HG02973 (cell line): ENCODE measurements at regions not wholly inside any gene's neighbourhood (a gene's known extent, or its start where the extent isn't known, plus 50 kb on each side); places are given as distances from the start of the nearest gene placed in this dataset.

Experiments used
- ATAC-seq: cut with Tn5 transposase; IDR thresholded peaks from one replicate; pipeline ENCODE4 v1.9.1; 2021; ENCODE audit warnings: moderate library complexity; ENCODE audit not compliant: unreplicated experiment

DNA sequence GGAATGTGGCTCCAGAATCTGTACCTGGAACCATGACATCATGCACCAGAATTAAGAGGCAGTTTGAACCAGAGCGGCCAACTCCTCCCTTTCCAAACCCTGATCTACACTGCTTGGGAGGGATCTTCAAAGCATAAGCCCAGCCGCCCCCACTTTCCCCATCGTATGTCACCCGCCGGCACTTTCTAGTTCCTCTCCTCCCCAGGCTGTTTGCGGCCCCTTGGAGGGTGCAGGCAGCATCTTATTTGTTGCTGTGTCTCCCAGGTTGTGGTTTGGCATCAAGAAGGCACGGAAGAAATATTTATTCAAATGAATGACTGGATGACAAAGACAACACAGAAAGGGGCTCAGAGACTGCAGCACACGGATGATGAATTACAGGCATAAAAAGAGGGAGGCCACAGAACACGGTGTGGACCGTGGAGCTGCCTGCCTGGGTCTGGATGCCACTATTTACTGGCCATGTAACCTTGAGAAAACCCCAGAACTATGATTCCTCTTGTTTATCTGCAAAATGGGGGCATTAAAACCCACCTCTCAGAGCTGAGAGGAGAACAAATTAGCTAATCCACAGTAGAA, 305.8 kb downstream of the EIPR1 start:
- no peak for ATAC-seq

DNA sequence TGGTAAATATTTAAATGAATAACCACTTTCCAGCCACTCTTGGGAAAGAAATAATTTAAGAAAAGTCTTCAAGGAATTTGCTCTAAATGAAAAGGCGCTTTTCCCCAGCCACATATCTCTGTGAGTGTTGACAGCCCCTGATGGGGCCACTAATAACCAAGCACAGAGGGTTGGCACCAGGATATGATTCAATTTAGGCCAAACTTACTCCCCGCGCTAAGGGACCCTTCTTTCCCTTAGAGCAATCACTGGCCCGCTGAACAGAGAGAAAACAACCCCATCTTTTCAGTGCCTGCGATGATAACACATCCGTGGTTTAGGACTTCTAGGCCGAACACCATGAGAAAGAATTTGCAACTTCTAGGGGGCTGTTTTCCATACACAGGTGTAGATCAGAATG, 310.8 kb downstream of the EIPR1 start:
- ATAC-seq, result no peak

DNA sequence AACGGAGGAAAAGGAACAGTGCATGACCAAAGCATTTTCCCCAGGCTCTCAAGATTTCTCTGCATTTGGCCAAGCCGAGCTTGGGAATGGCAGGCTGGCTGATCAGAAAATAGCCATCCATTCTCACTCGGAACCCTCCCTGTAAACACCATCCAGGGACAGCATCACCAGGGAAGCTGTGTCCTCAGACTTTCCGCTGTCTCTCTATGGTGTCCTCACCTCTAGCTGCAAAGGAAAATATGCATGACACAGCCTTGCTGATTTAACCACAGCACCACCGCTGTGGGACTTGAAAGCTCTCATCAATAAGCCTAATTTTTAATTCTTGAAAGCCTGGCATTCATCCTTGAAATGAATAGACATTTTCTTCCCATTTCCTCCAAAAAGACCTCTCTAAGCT, 311.7 kb downstream of the EIPR1 start:
- ATAC-seq, result no peak

DNA sequence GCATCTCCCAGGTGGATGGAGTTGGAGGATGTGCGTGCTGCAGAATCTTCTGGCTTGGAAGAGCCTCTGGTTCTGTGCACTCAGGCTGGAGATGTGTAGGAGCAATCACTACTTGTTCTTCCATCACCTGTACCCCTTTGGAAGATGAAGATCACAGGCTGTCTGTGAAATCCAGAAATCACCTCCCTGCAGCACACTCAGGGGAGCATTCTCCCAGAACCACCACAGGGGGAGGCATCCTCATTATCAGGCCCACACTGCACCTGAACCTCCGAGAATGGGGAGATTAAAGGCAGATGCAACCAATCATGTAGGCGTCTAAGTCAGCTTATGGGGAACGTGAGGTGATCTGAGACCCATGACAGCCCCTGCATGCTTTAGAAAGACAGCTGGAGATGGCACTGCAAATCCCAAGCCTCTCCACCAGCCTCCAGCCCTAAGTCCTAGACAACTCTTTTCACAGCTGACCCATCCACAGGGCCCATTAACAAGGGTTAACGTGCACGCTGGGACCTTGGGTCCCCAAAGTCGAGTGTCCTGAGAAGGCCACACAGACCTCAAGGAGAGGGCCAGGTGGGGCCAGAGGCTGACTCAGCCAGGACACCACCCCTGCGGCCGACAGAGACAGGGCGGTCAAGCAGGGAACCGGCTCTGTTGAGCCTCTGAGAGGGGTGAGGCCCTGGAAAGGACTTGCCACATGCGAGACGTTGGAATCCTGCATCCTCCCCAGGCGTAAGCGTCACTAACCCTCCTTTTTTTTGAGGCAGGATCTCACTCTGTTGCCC, 314.9 kb downstream of the EIPR1 start:
- ATAC-seq, result no peak

DNA sequence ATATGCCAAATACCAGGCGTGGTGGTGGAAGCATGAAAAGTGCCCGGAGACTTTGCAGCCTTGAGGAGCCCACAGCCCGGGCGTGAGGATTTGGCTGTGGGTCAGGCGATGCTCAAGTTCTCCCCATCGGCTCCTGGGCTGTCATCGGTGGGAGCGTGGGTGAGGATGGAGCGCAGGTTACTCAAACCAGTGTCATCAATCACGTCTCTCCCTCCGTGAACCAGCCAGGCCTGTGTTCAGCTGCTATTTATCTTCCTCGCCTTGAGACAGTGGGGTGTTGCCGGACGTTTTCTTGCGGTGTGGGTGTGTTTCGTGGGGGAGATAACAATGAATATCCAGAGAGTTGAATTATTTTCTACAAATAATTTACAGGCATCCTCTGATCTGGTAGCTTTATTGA, 317.6 kb downstream of the EIPR1 start:
- ATAC-seq, result no peak

DNA sequence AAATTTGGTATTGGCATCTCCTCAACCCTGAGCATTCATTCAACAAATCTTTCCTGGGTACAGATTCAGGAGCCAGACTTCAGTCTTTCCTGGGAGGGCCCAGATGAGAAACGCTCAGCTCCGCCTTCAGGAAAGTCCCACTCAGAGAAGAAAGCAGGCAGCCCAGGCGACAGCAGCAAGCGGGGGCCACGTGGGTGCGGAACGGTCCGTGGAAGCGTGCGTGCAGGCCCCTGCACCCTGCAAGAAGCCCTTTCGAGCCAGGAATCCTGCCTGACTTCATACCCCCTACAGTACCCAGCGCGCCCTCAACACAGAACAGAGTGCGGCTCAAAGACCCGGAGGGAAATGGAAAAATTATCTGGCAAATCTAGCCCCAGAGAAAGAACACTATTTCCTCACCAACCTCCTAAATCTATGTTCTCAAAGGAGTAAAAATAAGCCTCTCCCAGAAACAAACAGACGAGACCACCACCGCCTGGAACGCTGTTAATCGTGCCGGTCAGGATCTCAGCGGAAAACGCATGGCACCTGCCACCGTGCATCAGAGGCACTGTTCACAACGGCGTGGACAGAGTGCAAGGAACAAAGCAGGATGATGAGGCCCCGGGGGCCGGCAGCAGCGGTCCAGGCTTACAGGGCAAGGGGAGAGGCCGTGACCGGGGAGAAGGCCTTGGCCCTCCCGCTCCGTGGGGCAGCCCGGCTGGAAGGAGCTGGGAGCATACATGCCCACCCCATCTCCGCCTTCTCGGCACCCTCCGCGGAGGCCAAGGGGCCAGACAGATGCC, 318.3 kb downstream of the EIPR1 start:
- no peak for ATAC-seq

DNA sequence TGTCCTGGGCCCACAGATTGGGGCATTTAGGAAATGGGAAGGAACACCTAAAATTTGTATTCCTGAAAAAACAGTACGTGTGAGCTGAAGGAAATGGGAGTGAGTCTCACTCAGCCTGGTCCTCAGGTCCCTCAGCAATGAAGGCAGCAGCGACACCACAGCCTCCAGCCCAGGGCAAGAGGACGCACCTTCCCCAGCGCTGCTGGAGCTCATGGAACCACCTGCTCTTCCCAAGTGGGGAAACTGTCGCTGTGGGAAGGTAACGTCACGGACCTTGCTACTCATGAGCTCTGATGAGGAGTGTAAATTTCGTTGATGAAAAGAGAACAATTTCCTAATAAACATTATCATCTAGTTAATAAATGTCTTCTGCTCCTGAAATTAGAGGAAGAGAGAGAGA, 323.6 kb downstream of the EIPR1 start:
- no peak for ATAC-seq

DNA sequence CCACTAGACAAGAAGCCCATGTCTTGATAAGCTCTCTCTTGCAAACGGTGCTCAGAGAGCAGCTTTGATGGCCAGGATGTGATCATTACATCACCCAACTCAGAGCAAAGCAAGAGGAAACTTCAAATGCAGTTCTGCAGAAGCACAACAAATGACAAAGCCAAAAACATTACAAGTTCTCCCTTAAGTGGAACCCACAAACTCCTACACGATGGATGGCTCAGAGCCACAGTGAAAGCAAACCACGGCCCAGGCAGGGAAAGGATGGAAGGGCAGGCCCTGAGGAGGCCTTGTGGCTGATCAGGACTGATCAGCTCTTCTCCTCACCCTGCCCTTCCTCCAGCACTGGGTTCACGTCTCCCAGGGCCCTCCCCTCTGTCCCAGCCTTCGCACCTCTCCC, 326.4 kb downstream of the EIPR1 start:
- no peak for ATAC-seq

DNA sequence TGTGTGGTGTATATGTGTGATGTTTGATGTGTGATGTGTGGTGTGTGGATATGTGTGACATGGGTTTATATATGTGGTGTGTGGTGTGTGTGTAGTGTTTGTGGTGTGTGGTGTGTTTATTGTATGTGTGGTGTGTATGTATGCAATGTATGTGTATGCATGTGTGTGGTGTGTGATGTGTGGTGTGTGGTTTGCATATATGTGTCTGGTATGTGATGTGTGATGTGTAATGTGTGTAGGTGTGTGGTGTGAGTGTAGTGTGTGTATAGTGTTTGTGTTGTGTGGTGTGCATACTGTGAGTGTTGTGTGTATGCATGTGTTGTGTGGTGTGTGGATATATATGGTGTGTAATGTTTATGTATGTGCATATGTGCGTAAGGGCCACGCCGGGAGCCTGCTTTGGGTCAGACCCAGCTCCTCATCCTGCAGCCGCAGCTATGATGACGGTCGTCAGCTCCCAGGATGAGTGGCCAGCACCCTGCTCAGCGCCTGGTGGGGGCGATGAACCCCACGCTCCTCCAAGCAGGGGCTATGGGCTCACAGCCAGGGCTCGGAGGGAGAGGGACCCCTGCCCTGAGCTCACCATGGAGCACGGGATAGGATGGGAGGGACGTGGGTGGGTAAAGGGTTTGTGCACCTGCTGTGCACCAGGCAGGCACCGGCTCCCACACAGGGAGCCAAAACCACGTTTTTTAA, 331.3 kb downstream of the EIPR1 start:
- no peak for ATAC-seq

DNA sequence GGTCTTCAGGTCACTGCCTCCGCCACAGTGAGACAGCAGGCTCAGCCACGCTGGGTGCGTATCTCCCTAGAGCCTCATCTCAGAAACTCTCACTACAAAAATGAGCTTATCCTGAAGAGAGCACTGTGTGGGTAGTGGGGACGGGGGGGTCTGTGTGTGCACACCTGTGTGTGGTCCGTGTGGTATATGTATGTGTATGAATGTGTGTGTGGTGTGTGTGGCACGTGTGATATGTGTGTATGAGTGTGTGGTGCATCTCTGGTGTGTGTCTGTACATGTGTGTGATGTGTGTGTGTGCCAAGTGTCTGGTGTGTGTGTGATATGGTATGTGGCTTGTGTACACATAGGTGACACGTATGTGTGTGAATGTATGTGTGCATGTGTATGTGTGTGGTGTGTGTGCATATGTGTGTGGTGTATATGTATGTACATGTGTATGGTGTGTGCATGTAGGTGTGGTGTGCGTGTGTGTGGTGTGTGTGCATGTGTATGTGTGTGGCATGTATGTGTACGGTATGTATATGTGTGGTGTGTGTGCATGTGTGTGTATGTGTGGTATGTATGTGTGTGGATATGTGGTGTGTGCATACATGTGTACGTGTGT, 332.2 kb downstream of the EIPR1 start:
- no peak for ATAC-seq

DNA sequence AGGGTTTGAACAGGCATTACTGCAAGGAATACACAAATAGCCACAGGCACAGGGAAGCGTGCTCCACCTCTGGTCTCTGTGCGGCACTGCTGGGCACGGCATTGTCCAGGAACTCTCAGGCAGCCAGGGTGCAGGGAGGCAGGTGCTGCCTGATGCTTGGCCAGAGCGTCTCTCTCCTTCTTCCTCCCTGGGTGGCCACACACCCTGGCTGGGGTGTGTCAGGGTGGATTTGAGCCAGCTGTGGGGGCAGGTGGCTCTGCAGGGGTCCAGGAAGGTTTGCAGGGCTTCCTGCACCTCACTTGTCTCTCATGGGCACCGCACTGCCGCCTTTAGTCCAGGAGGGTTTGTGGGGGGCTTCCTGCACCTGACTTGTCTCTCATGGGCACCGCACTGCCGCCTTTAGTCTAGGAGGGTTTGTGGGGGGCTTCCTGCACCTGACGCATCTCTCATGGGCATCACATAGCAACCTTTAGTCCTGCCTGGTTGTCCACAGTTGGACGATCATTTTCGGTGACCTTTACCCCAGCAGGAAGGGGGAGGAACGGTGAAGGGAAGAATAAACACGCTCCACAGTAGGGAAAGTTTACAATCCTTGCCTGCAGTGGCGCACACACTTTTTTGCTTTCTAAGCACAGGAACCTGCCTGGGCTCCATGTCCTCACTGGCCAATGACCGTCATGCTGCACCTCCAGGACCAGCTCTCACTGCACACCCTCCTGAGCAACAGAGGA, 332.9 kb downstream of the EIPR1 start:
- ATAC-seq, result no peak

DNA sequence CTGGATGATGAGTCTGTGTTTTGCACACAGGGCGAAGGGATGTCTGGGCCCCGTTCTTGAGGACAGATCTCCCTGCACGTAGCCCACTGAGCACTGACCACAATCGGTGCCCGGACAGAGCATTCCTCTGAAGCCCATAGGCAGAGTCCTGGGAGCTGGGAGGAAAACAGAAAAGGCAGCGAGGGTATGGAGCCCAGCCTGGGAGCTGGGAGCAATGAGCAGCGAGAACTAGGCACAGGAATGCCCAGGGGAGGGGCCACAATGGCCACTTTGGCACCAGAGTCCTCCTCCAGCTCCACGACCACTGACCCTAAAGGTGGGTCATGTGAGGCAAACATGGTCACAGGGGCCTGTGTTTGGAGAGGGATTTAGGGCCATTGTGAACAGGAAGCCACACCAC, 333.9 kb downstream of the EIPR1 start:
- no peak for ATAC-seq

DNA sequence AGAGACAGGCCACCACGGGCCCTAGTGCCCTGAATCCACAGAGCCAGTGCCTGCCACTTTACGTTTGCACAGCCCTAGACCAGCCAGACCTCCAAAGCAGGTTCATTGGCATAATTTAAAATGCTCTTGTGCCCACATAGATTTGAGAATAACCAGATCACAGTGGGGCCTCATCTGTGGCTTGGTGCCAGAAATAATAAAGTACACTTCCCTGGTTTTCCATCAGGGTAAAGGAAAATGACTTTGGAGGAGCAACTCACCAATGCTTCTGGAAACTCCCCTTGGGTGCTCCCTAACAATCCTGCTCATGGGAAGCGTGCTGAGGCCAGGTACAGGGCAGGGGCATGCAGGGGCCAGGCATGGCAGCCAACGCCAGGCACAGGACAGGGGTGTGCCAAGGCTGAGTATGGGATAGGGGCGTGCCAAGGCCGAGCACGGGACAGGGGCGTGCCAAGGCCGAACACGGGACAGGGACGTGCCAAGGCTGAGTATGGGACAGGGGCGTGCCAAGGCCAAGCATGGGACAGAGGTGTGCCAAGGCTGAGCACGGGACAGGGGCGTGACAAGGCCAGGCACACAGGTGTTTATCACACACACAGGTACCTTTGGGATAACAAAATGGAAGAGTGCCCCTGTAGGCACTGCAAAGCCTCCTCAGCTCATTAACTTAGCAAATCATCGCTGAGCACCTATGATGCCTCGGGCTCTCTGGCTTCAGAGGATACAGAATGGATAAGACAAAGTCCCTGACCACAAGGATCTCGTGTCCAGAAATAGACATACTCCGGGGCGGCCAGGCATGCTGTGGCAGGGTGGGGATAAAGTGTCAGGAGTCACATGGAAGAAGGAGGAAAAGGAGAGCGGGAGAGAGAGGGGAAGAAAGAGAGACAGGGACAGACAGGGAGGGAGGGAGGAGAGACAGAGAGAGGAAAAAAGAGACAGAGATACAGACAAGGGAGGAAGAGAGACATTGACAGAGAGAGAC, 334.7 kb downstream of the EIPR1 start:
- ATAC-seq, result no peak

DNA sequence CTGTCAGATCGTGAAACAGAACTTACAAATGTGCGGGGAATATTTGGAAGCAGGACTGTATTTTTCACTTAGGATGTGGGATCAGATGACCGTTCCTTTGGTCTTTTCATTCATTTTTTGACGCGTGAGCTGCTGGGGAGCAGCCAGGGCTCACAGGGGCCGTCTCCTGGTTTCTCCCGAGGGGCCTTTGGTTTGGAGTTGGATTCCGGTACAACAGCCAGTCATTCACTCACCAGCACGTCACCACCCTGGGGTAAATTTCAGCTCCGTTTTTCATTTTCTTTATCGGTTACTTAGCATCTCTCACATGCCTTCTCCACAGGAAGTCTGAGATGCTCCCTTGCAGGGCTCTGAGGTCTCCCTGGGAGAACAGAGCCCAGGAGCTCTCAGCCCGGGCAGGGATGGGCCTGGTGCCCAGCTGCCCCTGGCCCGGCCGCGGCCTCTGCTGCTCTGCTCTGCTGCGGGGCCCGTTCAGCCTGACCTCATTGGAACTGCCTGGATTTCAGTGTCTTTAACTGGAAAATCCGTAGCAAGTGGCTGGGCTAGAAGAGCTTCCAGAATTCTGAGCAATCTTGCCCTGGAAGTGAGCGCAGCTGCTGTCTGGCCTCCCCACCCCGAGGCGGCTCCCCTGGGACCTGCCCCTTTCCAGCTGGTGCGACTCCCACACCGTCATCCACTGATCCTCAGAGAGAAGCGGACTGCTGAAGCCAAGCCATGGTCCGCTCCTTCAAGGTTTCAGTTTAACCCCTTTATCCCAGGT, 335.6 kb downstream of the EIPR1 start:
- ATAC-seq, result no peak

DNA sequence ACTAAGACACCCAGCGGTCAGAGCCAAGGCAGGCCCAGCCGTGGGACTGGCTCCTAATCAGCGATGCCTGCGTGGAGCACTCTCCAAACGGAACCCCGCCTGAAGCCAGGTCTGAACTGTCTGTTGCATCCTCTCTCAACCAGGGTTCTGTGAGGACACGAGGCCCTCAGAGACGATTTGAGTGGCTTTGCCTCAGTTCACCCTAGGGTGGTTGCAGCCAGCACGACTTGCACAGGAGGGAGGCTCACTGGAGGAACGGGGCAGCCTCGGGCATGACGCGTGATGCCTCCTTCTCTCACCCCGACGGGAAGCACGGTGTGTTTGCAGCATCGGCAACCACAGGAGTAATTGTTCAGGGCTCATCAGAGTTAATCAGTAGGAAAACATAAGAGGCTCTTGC, 336.4 kb downstream of the EIPR1 start:
- ATAC-seq, result no peak

DNA sequence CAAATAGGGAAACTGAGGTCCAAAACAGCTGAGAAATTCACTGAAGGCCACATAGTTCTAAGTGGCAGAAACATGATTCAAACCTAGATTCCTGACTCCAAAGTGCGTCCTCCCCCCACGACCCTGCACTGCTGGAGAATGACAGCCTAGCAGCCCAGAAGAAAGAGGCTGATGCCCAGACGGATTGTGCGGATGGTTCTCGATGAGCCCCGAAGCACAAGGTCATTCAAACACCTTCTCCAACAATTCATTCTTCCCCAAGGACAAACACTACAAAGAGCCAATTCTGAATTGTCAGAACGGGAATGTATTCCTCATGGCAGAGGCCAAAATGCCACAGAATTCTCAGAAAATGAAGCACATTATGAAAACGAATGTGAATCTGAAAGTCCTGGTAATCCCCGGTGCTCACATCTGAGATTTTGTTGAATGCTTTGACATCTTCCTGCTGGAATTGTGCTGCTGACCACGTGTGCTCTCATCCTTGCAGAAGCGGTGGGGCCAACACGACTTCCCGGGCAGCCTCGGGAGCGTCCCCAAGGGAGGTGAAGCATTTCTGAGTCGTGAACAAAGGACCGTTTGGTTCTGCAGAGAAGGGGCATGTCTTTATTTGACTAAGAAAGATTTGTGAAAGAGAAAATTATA, 337.0 kb downstream of the EIPR1 start:
- ATAC-seq, result no peak

DNA sequence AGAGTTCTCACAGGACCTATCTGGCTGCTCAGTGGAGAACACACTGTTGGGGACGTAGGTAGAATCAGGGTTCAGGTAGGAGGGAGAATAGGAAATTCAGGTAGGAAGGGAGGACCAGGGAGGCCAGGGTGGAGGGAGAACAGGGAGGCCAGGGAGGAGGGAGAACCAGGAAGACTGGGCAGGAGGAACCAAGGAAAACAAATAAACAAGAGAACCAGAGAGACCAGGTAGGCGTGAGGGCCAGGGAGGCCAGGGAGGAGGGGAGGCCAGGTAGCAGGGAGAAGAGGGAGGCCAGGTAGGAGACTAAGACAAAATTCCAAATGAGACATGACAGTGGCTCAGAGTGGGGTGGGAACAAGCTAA, 337.6 kb downstream of the EIPR1 start:
- ATAC-seq, result no peak
